Suprapubic skin (tissue), 3 donors: ENCODE measurements at regions not wholly inside any gene's neighbourhood (a gene's known extent, or its start where the extent isn't known, plus 50 kb on each side); places are given as distances from the start of the nearest gene placed in this dataset.

ENCODE experiments used
- POLR2A ChIP-seq, 2 donors: fragments of 450-650 bp; IDR thresholded peaks; one replicate each; pipeline ENCODE4 v1.6.1; 2017; ENCODE audit warnings: antibody characterized with exemption in 2 of 2, mild to moderate bottlenecking in 2 of 2, moderate library complexity in 2 of 2
- TF ChIP-seq, protein P1 (sequence below), 2 donors: fragments of 200-600 bp in 1 of 2; fragments of 450-650 bp in 1 of 2; sonication (generic) in 1 of 2; IDR thresholded peaks; one replicate each; pipeline ENCODE4 v1.5.1; 2016 to 2019; ENCODE audit warnings: antibody characterized with exemption in 2 of 2, mild to moderate bottlenecking in 1 of 2, moderate library complexity in 1 of 2

GRCh38 chr2:121148481-121148880, 136.5 kb downstream of the TFCP2L1 start:
- TF ChIP-seq, protein P1, sequence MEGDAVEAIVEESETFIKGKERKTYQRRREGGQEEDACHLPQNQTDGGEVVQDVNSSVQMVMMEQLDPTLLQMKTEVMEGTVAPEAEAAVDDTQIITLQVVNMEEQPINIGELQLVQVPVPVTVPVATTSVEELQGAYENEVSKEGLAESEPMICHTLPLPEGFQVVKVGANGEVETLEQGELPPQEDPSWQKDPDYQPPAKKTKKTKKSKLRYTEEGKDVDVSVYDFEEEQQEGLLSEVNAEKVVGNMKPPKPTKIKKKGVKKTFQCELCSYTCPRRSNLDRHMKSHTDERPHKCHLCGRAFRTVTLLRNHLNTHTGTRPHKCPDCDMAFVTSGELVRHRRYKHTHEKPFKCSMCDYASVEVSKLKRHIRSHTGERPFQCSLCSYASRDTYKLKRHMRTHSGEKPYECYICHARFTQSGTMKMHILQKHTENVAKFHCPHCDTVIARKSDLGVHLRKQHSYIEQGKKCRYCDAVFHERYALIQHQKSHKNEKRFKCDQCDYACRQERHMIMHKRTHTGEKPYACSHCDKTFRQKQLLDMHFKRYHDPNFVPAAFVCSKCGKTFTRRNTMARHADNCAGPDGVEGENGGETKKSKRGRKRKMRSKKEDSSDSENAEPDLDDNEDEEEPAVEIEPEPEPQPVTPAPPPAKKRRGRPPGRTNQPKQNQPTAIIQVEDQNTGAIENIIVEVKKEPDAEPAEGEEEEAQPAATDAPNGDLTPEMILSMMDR (IDR thresholded peaks at IDR 0.05): no peak
- TF ChIP-seq POLR2A (IDR thresholded peaks at IDR 0.05): no peak
